ENCODE measurements at regions not wholly inside any gene's neighbourhood (a gene's known extent, or its start where the extent isn't known, plus 50 kb on each side); places are given as distances from the start of the nearest gene placed in this dataset.
A peak's percentile ranks its signal among the peaks of the same experiment; 100 is the strongest.

GRCh38 chr3:194265505-194265892, 85.6 kb downstream of the CPN2 start:
- POLR2A ChIA-PET = no interaction called here
- CTCF ChIA-PET = no interaction called here
- peak; percentile 29 for DNase-seq (ENCODE audit: extremely low spot score)
- TF ChIP-seq CTCF (IDR thresholded peaks at IDR 0.05; ENCODE audit: control extremely low read depth, extremely low read depth, low read depth, missing control alignments) = no peak

- POLR2A ChIA-PET = no interaction called here
- no peak for DNase-seq (ENCODE audit: extremely low spot score)
Observed at GRCh38 chr3:194265996-194266964, 84.8 kb downstream of the CPN2 start.

GRCh38 chr3:194267744-194268653, 83.1 kb downstream of the CPN2 start:
- DNase-seq (ENCODE audit: extremely low spot score) = no peak
- TF ChIP-seq CTCF (IDR thresholded peaks at IDR 0.05; ENCODE audit: control extremely low read depth, extremely low read depth, low read depth, missing control alignments) = no peak
- ChIA-PET POLR2A (no interaction called here), CTCF (interaction anchor here (1.6 kb wide), 1 partner anchor 16 kb away, joined by 4 read pairs; no protein-coding TSS in a partner anchor)

More at GRCh38 chr3:194265996-194266964, 84.8 kb downstream of the CPN2 start:
- CTCF ChIA-PET = no interaction called here
- no peak for TF ChIP-seq CTCF (IDR thresholded peaks at IDR 0.05; ENCODE audit: control extremely low read depth, extremely low read depth, low read depth, missing control alignments)

- POLR2A ChIA-PET = no interaction called here
- CTCF ChIA-PET = interaction anchor here (1.6 kb wide), 1 partner anchor 15 kb away, joined by 4 read pairs; no protein-coding TSS in a partner anchor
- TF ChIP-seq CTCF (IDR thresholded peaks at IDR 0.05; ENCODE audit: control extremely low read depth, extremely low read depth, low read depth, missing control alignments) = no peak
- DNase-seq (ENCODE audit: extremely low spot score) = no peak
Observed at GRCh38 chr3:194268654-194269512, 82.2 kb downstream of the CPN2 start.

- ChIA-PET CTCF (interaction anchor here (1.6 kb wide), 1 partner anchor 14 kb away, joined by 4 read pairs; no protein-coding TSS in a partner anchor), POLR2A (no interaction called here)
- TF ChIP-seq CTCF (IDR thresholded peaks at IDR 0.05; ENCODE audit: control extremely low read depth, extremely low read depth, low read depth, missing control alignments) = no peak
- no peak for DNase-seq (ENCODE audit: extremely low spot score)
Observed at GRCh38 chr3:194269610-194270145, 81.5 kb downstream of the CPN2 start.
